B cell (primary cell): ENCODE measurements at regions not wholly inside any gene's neighbourhood (a gene's known extent, or its start where the extent isn't known, plus 50 kb on each side); places are given as distances from the start of the nearest gene placed in this dataset.

Experiments used
- ATAC-seq: fragments of 200-7000 bp; cut with Tn5 transposase; one replicate; pipeline ENCODE4 v1.10.0; 2021; ENCODE audit warnings: low read depth, mild to moderate bottlenecking, moderate number of reproducible peaks, moderate library complexity
- CTCF ChIA-PET: fragments of 350-600 bp; sonication (Branson Sonifier 250); formaldehyde crosslinking; loops from one replicate; lab custom pipeline; 2021; ENCODE audit warnings: antibody characterized with exemption, inconsistent platforms; lab: Charles Lee
- POLR2A ChIA-PET: fragments of 350-600 bp; sonication (Branson Sonifier 250); formaldehyde crosslinking; loops from one replicate; lab custom pipeline; 2021; ENCODE audit warnings: antibody characterized with exemption; lab: Charles Lee
- DNase-seq: peaks from one replicate; pipeline ENCODE4 v3.0.0; 2013
- H2AFZ ChIP-seq: 2 replicates; pipeline ENCODE4 v1.6.1; 2012; ENCODE audit warnings: mild to moderate bottlenecking, low read depth, low read length; ENCODE audit not compliant: insufficient read depth, poor library complexity, severe bottlenecking
- H3K27ac ChIP-seq, 2 donors: 1 replicate in 1 of 2; 2 replicates in 1 of 2; pipeline ENCODE4 v1.5.1; 2012 to 2013; ENCODE audit warnings: low read length in 2 of 2, mild to moderate bottlenecking in 2 of 2, moderate library complexity in 1 of 2
- H3K27me3 ChIP-seq, 4 experiments: fragments of 200-600 bp in 1 of 4; sonication (generic) in 1 of 4; replicated peaks in 1 of 4; 1 replicate in 2 of 4; 2 replicates in 2 of 4; pipeline versions ENCODE4 v1.6.1 to v1.7.0; 2013 to 2016; ENCODE audit warnings: low read length in 3 of 4, mild to moderate bottlenecking in 2 of 4, mixed read lengths in 1 of 4, moderate library complexity in 1 of 4; ENCODE audit not compliant: insufficient read depth in 4 of 4, control insufficient read depth in 3 of 4; ENCODE audit errors: control extremely low read depth in 1 of 4
- H3K36me3 ChIP-seq, 2 experiments: replicated peaks in 1 of 2; 1 replicate in 1 of 2; 2 replicates in 1 of 2; pipeline versions ENCODE4 v1.6.1 to v1.7.1; 2013; ENCODE audit warnings: low read length in 1 of 2; ENCODE audit not compliant: insufficient read depth in 2 of 2, control insufficient read depth in 1 of 2; ENCODE audit errors: control extremely low read depth in 1 of 2, extremely low read depth in 1 of 2
- H3K4me1 ChIP-seq, 2 donors: fragments of 200-600 bp in 1 of 2; sonication (generic) in 1 of 2; 1 replicate in 1 of 2; 2 replicates in 1 of 2; pipeline versions ENCODE4 v1.5.1 to v1.6.1; 2013 to 2017; ENCODE audit warnings: low read length in 2 of 2; ENCODE audit not compliant: control insufficient read depth in 2 of 2, insufficient read depth in 2 of 2
- H3K4me2 ChIP-seq: replicated peaks from 2 replicates; pipeline ENCODE3; 2012; ENCODE audit warnings: mild to moderate bottlenecking, low read depth, low read length; ENCODE audit not compliant: poor library complexity, severe bottlenecking
- H3K4me3 ChIP-seq, 5 experiments: fragments of 200-600 bp in 1 of 5; sonication (generic) in 1 of 5; 1 replicate in 3 of 5; 2 replicates in 2 of 5; pipeline versions ENCODE4 v1.5.1 to v1.7.0; 2011 to 2016; ENCODE audit warnings: low read length in 4 of 5, mild to moderate bottlenecking in 4 of 5, low read depth in 2 of 5, control low read depth in 1 of 5, moderate library complexity in 1 of 5; ENCODE audit not compliant: insufficient read depth in 1 of 5; ENCODE audit errors: control extremely low read depth in 1 of 5, extremely low read depth in 1 of 5
- H3K79me2 ChIP-seq: fragments of 200-600 bp; sonication (generic); one replicate; pipeline ENCODE4 v1.6.0; 2016; ENCODE audit warnings: low read length; ENCODE audit not compliant: control insufficient read depth, insufficient read depth
- H3K9ac ChIP-seq: fragments of 200-600 bp; sonication (generic); 2 replicates; pipeline ENCODE4 v1.6.1; 2017; ENCODE audit warnings: mild to moderate bottlenecking, low read length, moderate library complexity
- H3K9me3 ChIP-seq, 3 donors: one replicate each; pipeline versions ENCODE4 v1.6.1 to v1.7.1; 2013; ENCODE audit warnings: low read length in 2 of 3; ENCODE audit not compliant: control insufficient read depth in 2 of 3, insufficient read depth in 1 of 3; ENCODE audit errors: control extremely low read depth in 1 of 3
- H4K20me1 ChIP-seq: 2 replicates; pipeline ENCODE4 v1.6.0; 2012; ENCODE audit warnings: mild to moderate bottlenecking, low read length; ENCODE audit not compliant: insufficient read depth, control insufficient read depth, poor library complexity, severe bottlenecking
- H3K27ac Mint-ChIP-seq: one replicate; pipeline ENCODE4 v1.8.0; 2021; ENCODE audit warnings: mixed read lengths
- H3K27me3 Mint-ChIP-seq: one replicate; pipeline ENCODE4 v1.8.0; 2021; ENCODE audit warnings: mixed read lengths
- H3K4me1 Mint-ChIP-seq: one replicate; pipeline ENCODE4 v1.8.0; 2021; ENCODE audit warnings: mixed read lengths
- H3K4me3 Mint-ChIP-seq: one replicate; pipeline ENCODE4 v1.8.0; 2021; ENCODE audit warnings: mixed read lengths
- H3K9me3 Mint-ChIP-seq: one replicate; pipeline ENCODE4 v1.8.0; 2022; ENCODE audit warnings: mixed read lengths; ENCODE audit not compliant: insufficient read depth
- CTCF ChIP-seq: fragments of 200-600 bp; IDR thresholded peaks from one replicate; pipeline ENCODE4 v1.8.0; 2022; ENCODE audit warnings: antibody characterized with exemption, mild to moderate bottlenecking
- EZH2 ChIP-seq: IDR thresholded peaks from 2 replicates; pipeline ENCODE4 v1.6.1; 2012; ENCODE audit warnings: borderline replicate concordance, low read depth, mild to moderate bottlenecking, moderate library complexity, low read length; ENCODE audit not compliant: insufficient read depth, poor library complexity, severe bottlenecking
- WGBS: methylation state at CpG from one replicate; pipeline ENCODE4 v1.1.5; 2013; ENCODE audit warnings: missing lambda C conversion rate; ENCODE audit not compliant: insufficient coverage; 5-methylcytosine and 5-hydroxymethylcytosine counted together
- intact Hi-C: fragments of 100-400 bp; cut with micrococcal nuclease; formaldehyde crosslinking; loops from one replicate; pipeline ENCODE4 v1.10.0; 2022

GRCh38 chr9:96044401-96044800, 168.9 kb downstream of the ERCC6L2 start:
- intact Hi-C loops, result no loop called here
- CTCF ChIA-PET, result no interaction called here
- Mint-ChIP-seq H3K4me1 (no peaks in the 10 kb centered on the region), H3K27me3 (peaks cover 21% of the 10 kb centered on the region), H3K9me3 (no peaks in the 10 kb centered on the region), H3K27ac (no peak overlapping the region), H3K4me3 (no peak overlapping the region)
- H3K27ac ChIP-seq, result no peak overlapping the region
- no peak overlapping the region for H3K9ac ChIP-seq
- DNase-seq (no peak), ATAC-seq (no peak)
- no peaks in the 10 kb centered on the region for H3K79me2 ChIP-seq
- TF ChIP-seq CTCF (no peak), EZH2 (no peak)
- H3K27me3 ChIP-seq, result peaks cover 0 to 5% (median 1%) of the 10 kb centered on the region in 4 experiments
- H3K9me3 ChIP-seq, result peaks cover 0 to 1% (median 0%) of the 10 kb centered on the region in 3 donors
- WGBS, result 92% methylated on average over 2 of the region's 4 CpGs
- H4K20me1 ChIP-seq, result no peaks in the 10 kb centered on the region
- no peak overlapping the region for H3K4me3 ChIP-seq
- H3K4me1 ChIP-seq, result no peaks in the 10 kb centered on the region
- H3K4me2 ChIP-seq, result no peak overlapping the region
- no peak overlapping the region for H2AFZ ChIP-seq
- H3K36me3 ChIP-seq, result no peaks in the 10 kb centered on the region
- POLR2A ChIA-PET, result no interaction called here

GRCh38 chr9:96040591-96041461, 165.3 kb downstream of the ERCC6L2 start:
- Mint-ChIP-seq H3K27me3 (peaks cover 29% of the 10 kb centered on the region), H3K4me3 (no peak overlapping the region), H3K27ac (no peak overlapping the region), H3K9me3 (peaks cover 21% of the 10 kb centered on the region), H3K4me1 (no peaks in the 10 kb centered on the region)
- Histone ChIP-seq H2AFZ (no peak overlapping the region), H3K36me3 (no peaks in the 10 kb centered on the region), H3K9me3 (peaks cover 0 to 29% (median 0%) of the 10 kb centered on the region in 3 donors), H3K4me1 (no peaks in the 10 kb centered on the region), H3K9ac (no peak overlapping the region), H3K4me2 (no peak overlapping the region), H3K27ac (no peak overlapping the region), H3K4me3 (no peak overlapping the region), H3K27me3 (no peaks in the 10 kb centered on the region), H3K79me2 (no peaks in the 10 kb centered on the region), H4K20me1 (no peaks in the 10 kb centered on the region)
- intact Hi-C loops, result no loop called here
- CTCF ChIA-PET, result no interaction called here
- TF ChIP-seq EZH2 (no peak), CTCF (no peak)
- 91% methylated on average over 15 of the region's 21 CpGs for WGBS
- POLR2A ChIA-PET, result no interaction called here
- DNase-seq (no peak), ATAC-seq (no peak)
